ENCODE measurements at regions not wholly inside any gene's neighbourhood (a gene's known extent, or its start where the extent isn't known, plus 50 kb on each side); places are given as distances from the start of the nearest gene placed in this dataset.

GRCh38 chr4:19844446-19844845 lies 407.3 kb upstream of the SLIT2 start:
- ChIA-PET CTCF (no interaction called here), POLR2A (no interaction called here)
- H3K36me3 ChIP-seq (ENCODE audit: control insufficient read depth in 2 of 3, insufficient read depth in 3 of 3, low read length in 3 of 3) = no peaks in the 10 kb centered on the region
- Mint-ChIP-seq H3K4me1 (no peaks in the 10 kb centered on the region), H3K27ac (no peak overlapping the region), H3K4me3 (no peak overlapping the region), H3K36me3 (no peaks in the 10 kb centered on the region), H3K27me3 (no peaks in the 10 kb centered on the region), H3K9me3 (peaks cover 0 to 9% (median 5%) of the 10 kb centered on the region in 11 donors)
- no peak overlapping the region for H3K4me3 ChIP-seq (ENCODE audit: low read length)
- intact Hi-C loops (cut with micrococcal nuclease) = no loop called here
- H3K27ac ChIP-seq (ENCODE audit: low read depth, low read length) = no peak overlapping the region
- H3K4me1 ChIP-seq (ENCODE audit: control insufficient read depth in 2 of 2, insufficient read depth in 2 of 2, low read length in 2 of 2) = no peaks in the 10 kb centered on the region
- H3K9me3 ChIP-seq (ENCODE audit: control insufficient read depth in 2 of 3, low read length in 3 of 3) = no peaks in the 10 kb centered on the region
- DNase-seq = no peak
- ATAC-seq = no peak
- H3K27me3 ChIP-seq (ENCODE audit: control insufficient read depth in 2 of 2, insufficient read depth in 2 of 2, low read length in 2 of 2) = no peaks in the 10 kb centered on the region

- Histone ChIP-seq H3K27me3 (ENCODE audit: control insufficient read depth in 2 of 2, insufficient read depth in 2 of 2, low read length in 2 of 2) (no peaks in the 10 kb centered on the region), H3K9me3 (ENCODE audit: control insufficient read depth in 2 of 3, low read length in 3 of 3) (no peaks in the 10 kb centered on the region), H3K36me3 (ENCODE audit: control insufficient read depth in 2 of 3, insufficient read depth in 3 of 3, low read length in 3 of 3) (no peaks in the 10 kb centered on the region), H3K27ac (ENCODE audit: low read depth, low read length) (no peak overlapping the region), H3K4me3 (ENCODE audit: low read length) (no peak overlapping the region), H3K4me1 (ENCODE audit: control insufficient read depth in 2 of 2, insufficient read depth in 2 of 2, low read length in 2 of 2) (no peaks in the 10 kb centered on the region)
- intact Hi-C loops (cut with micrococcal nuclease) = no loop called here
- no peak overlapping the region for H3K27ac Mint-ChIP-seq
- no peak overlapping the region for H3K4me3 Mint-ChIP-seq
- DNase-seq = no peak
- no peak for ATAC-seq
- H3K36me3 Mint-ChIP-seq = no peaks in the 10 kb centered on the region
- no peaks in the 10 kb centered on the region for H3K27me3 Mint-ChIP-seq
- peaks cover 0 to 9% (median 6%) of the 10 kb centered on the region in 11 donors for H3K9me3 Mint-ChIP-seq
- ChIA-PET CTCF (no interaction called here), POLR2A (no interaction called here)
- no peaks in the 10 kb centered on the region for H3K4me1 Mint-ChIP-seq
These were observed 409.2 kb upstream of the SLIT2 start for GRCh38 chr4:19842471-19842870.

- H3K4me1 ChIP-seq (ENCODE audit: control insufficient read depth in 2 of 2, insufficient read depth in 2 of 2, low read length in 2 of 2) = no peaks in the 10 kb centered on the region
- ChIA-PET POLR2A (no interaction called here), CTCF (no interaction called here)
- Mint-ChIP-seq H3K27ac (no peak overlapping the region), H3K27me3 (no peaks in the 10 kb centered on the region), H3K9me3 (peaks cover 0 to 15% (median 6%) of the 10 kb centered on the region in 11 donors), H3K36me3 (no peaks in the 10 kb centered on the region), H3K4me1 (no peaks in the 10 kb centered on the region), H3K4me3 (no peak overlapping the region)
- H3K27ac ChIP-seq (ENCODE audit: low read depth, low read length) = no peak overlapping the region
- ATAC-seq (no peak), DNase-seq (no peak)
- no peaks in the 10 kb centered on the region for H3K9me3 ChIP-seq (ENCODE audit: control insufficient read depth in 2 of 3, low read length in 3 of 3)
- no peaks in the 10 kb centered on the region for H3K27me3 ChIP-seq (ENCODE audit: control insufficient read depth in 2 of 2, insufficient read depth in 2 of 2, low read length in 2 of 2)
- no peaks in the 10 kb centered on the region for H3K36me3 ChIP-seq (ENCODE audit: control insufficient read depth in 2 of 3, insufficient read depth in 3 of 3, low read length in 3 of 3)
- H3K4me3 ChIP-seq (ENCODE audit: low read length) = no peak overlapping the region
- intact Hi-C loops (cut with micrococcal nuclease) = no loop called here
These were observed 412.8 kb upstream of the SLIT2 start for GRCh38 chr4:19838858-19839257.

- ATAC-seq (no peak), DNase-seq (no peak)
- ChIA-PET CTCF (no interaction called here), POLR2A (no interaction called here)
- intact Hi-C loops (cut with micrococcal nuclease) = no loop called here
- H3K4me3 ChIP-seq (ENCODE audit: low read length) = no peak overlapping the region
- Mint-ChIP-seq H3K4me1 (no peaks in the 10 kb centered on the region), H3K36me3 (no peaks in the 10 kb centered on the region), H3K27me3 (no peaks in the 10 kb centered on the region), H3K9me3 (peaks cover 0 to 12% (median 4%) of the 10 kb centered on the region in 11 donors), H3K27ac (no peak overlapping the region), H3K4me3 (no peak overlapping the region)
- H3K27ac ChIP-seq (ENCODE audit: low read depth, low read length) = no peak overlapping the region
- no peaks in the 10 kb centered on the region for H3K36me3 ChIP-seq (ENCODE audit: control insufficient read depth in 2 of 3, insufficient read depth in 3 of 3, low read length in 3 of 3)
- H3K4me1 ChIP-seq (ENCODE audit: control insufficient read depth in 2 of 2, insufficient read depth in 2 of 2, low read length in 2 of 2) = no peaks in the 10 kb centered on the region
- no peaks in the 10 kb centered on the region for H3K9me3 ChIP-seq (ENCODE audit: control insufficient read depth in 2 of 3, low read length in 3 of 3)
- no peaks in the 10 kb centered on the region for H3K27me3 ChIP-seq (ENCODE audit: control insufficient read depth in 2 of 2, insufficient read depth in 2 of 2, low read length in 2 of 2)
These were observed 416.3 kb upstream of the SLIT2 start for GRCh38 chr4:19835429-19835828.

- Mint-ChIP-seq H3K9me3 (peaks cover 0 to 18% (median 5%) of the 10 kb centered on the region in 11 donors), H3K27me3 (no peaks in the 10 kb centered on the region), H3K36me3 (no peaks in the 10 kb centered on the region), H3K4me1 (no peaks in the 10 kb centered on the region), H3K27ac (no peak overlapping the region), H3K4me3 (no peak overlapping the region)
- intact Hi-C loops (cut with micrococcal nuclease) = no loop called here
- Histone ChIP-seq H3K27ac (ENCODE audit: low read depth, low read length) (no peak overlapping the region), H3K36me3 (ENCODE audit: control insufficient read depth in 2 of 3, insufficient read depth in 3 of 3, low read length in 3 of 3) (no peaks in the 10 kb centered on the region), H3K4me3 (ENCODE audit: low read length) (no peak overlapping the region), H3K27me3 (ENCODE audit: control insufficient read depth in 2 of 2, insufficient read depth in 2 of 2, low read length in 2 of 2) (no peaks in the 10 kb centered on the region), H3K4me1 (ENCODE audit: control insufficient read depth in 2 of 2, insufficient read depth in 2 of 2, low read length in 2 of 2) (no peaks in the 10 kb centered on the region), H3K9me3 (ENCODE audit: control insufficient read depth in 2 of 3, low read length in 3 of 3) (no peaks in the 10 kb centered on the region)
- CTCF ChIA-PET = no interaction called here
- DNase-seq (no peak), ATAC-seq (no peak)
- POLR2A ChIA-PET = no interaction called here
These were observed 419.3 kb upstream of the SLIT2 start for GRCh38 chr4:19832411-19832810.

- Mint-ChIP-seq H3K27me3 (no peaks in the 10 kb centered on the region), H3K9me3 (peaks cover 0 to 19% (median 2%) of the 10 kb centered on the region in 11 donors), H3K4me1 (no peaks in the 10 kb centered on the region), H3K36me3 (no peaks in the 10 kb centered on the region), H3K27ac (no peak overlapping the region), H3K4me3 (no peak overlapping the region)
- H3K9me3 ChIP-seq (ENCODE audit: control insufficient read depth in 2 of 3, low read length in 3 of 3) = no peaks in the 10 kb centered on the region
- intact Hi-C loops (cut with micrococcal nuclease) = no loop called here
- H3K27ac ChIP-seq (ENCODE audit: low read depth, low read length) = no peak overlapping the region
- no peak overlapping the region for H3K4me3 ChIP-seq (ENCODE audit: low read length)
- no peaks in the 10 kb centered on the region for H3K36me3 ChIP-seq (ENCODE audit: control insufficient read depth in 2 of 3, insufficient read depth in 3 of 3, low read length in 3 of 3)
- no peak for ATAC-seq
- H3K27me3 ChIP-seq (ENCODE audit: control insufficient read depth in 2 of 2, insufficient read depth in 2 of 2, low read length in 2 of 2) = no peaks in the 10 kb centered on the region
- no peaks in the 10 kb centered on the region for H3K4me1 ChIP-seq (ENCODE audit: control insufficient read depth in 2 of 2, insufficient read depth in 2 of 2, low read length in 2 of 2)
- ChIA-PET CTCF (no interaction called here), POLR2A (no interaction called here)
- DNase-seq = no peak
These were observed 419.9 kb upstream of the SLIT2 start for GRCh38 chr4:19831644-19832285.

- ATAC-seq (no peak), DNase-seq (no peak)
- Histone ChIP-seq H3K27me3 (ENCODE audit: control insufficient read depth in 2 of 2, insufficient read depth in 2 of 2, low read length in 2 of 2) (no peaks in the 10 kb centered on the region), H3K27ac (ENCODE audit: low read depth, low read length) (no peak overlapping the region), H3K36me3 (ENCODE audit: control insufficient read depth in 2 of 3, insufficient read depth in 3 of 3, low read length in 3 of 3) (no peaks in the 10 kb centered on the region), H3K4me3 (ENCODE audit: low read length) (no peak overlapping the region), H3K9me3 (ENCODE audit: control insufficient read depth in 2 of 3, low read length in 3 of 3) (no peaks in the 10 kb centered on the region), H3K4me1 (ENCODE audit: control insufficient read depth in 2 of 2, insufficient read depth in 2 of 2, low read length in 2 of 2) (no peaks in the 10 kb centered on the region)
- Mint-ChIP-seq H3K27me3 (no peaks in the 10 kb centered on the region), H3K36me3 (no peaks in the 10 kb centered on the region), H3K9me3 (peaks cover 0 to 13% (median 2%) of the 10 kb centered on the region in 11 donors), H3K27ac (no peak overlapping the region), H3K4me1 (no peaks in the 10 kb centered on the region), H3K4me3 (no peak overlapping the region)
- intact Hi-C loops (cut with micrococcal nuclease) = no loop called here
- POLR2A ChIA-PET = no interaction called here
- CTCF ChIA-PET = no interaction called here
These were observed 422.6 kb upstream of the SLIT2 start for GRCh38 chr4:19829101-19829500.
